Astrocyte of the spinal cord (primary cell): ENCODE measurements at regions not wholly inside any gene's neighbourhood (a gene's known extent, or its start where the extent isn't known, plus 50 kb on each side); places are given as distances from the start of the nearest gene placed in this dataset.

Experiments used
- DNase-seq: peaks from one replicate; pipeline ENCODE4 v3.0.0; 2011; ENCODE audit warnings: low read depth, low spot score
- H3K4me3 ChIP-seq: 2 replicates; pipeline ENCODE4 v1.5.1; 2011; ENCODE audit warnings: low read depth, mild to moderate bottlenecking, low read length, moderate library complexity
- CTCF ChIP-seq: IDR thresholded peaks from 2 replicates; pipeline ENCODE4 v1.5.1; 2012; ENCODE audit warnings: low read depth, mild to moderate bottlenecking, low read length, inconsistent platforms
- in situ Hi-C: cut with HindIII; loops from 2 replicates; pipeline ENCODE4 v1.10.0; 2017; ENCODE audit warnings: low sequenced_read_pairs

- in situ Hi-C loops, result no loop called here
Measured at GRCh38 chr15:98446083-98446482, 202.3 kb upstream of the IGF1R start.

GRCh38 chr15:98447069-98447468 lies 201.3 kb upstream of the IGF1R start:
- TF ChIP-seq CTCF, result no peak
- H3K4me3 ChIP-seq, result no peak overlapping the region
- DNase-seq, result no peak
- in situ Hi-C loops, result no loop called here

More at GRCh38 chr15:98446083-98446482, 202.3 kb upstream of the IGF1R start:
- DNase-seq, result no peak
- H3K4me3 ChIP-seq, result no peak overlapping the region
- TF ChIP-seq CTCF, result no peak

GRCh38 chr15:98451236-98451635 lies 197.1 kb upstream of the IGF1R start:
- H3K4me3 ChIP-seq, result no peak overlapping the region
- in situ Hi-C loops, result no loop called here
- DNase-seq, result no peak
- TF ChIP-seq CTCF, result no peak

- DNase-seq, result no peak
- H3K4me3 ChIP-seq, result no peak overlapping the region
- no peak for TF ChIP-seq CTCF
- in situ Hi-C loops, result no loop called here
Measured at GRCh38 chr15:98452238-98452637, 196.1 kb upstream of the IGF1R start.

- no peak overlapping the region for H3K4me3 ChIP-seq
- in situ Hi-C loops, result no loop called here
- DNase-seq, result no peak
- TF ChIP-seq CTCF, result no peak
Measured at GRCh38 chr15:98455904-98456303, 192.4 kb upstream of the IGF1R start.

- in situ Hi-C loops, result no loop called here
- no peak for DNase-seq
- H3K4me3 ChIP-seq, result no peak overlapping the region
- no peak for TF ChIP-seq CTCF
Measured at GRCh38 chr15:98476559-98476958, 171.8 kb upstream of the IGF1R start.

GRCh38 chr15:98480844-98481243 lies 167.5 kb upstream of the IGF1R start:
- TF ChIP-seq CTCF, result no peak
- H3K4me3 ChIP-seq, result no peak overlapping the region
- DNase-seq, result no peak
- in situ Hi-C loops, result no loop called here
